T-helper 2 cell (primary cell): ENCODE measurements at regions not wholly inside any gene's neighbourhood (a gene's known extent, or its start where the extent isn't known, plus 50 kb on each side); places are given as distances from the start of the nearest gene placed in this dataset.

Experiments used
- DNase-seq, 5 experiments: peaks; one replicate each; pipeline versions ENCODE4 v3.0.0 to v3.0.0-alpha.2; 2012 to 2022

- DNase-seq: no peak
These were observed 99.6 kb upstream of the ROBO2 start for GRCh38 chr3:76940181-76940770.

- no peak for DNase-seq
These were observed 98.5 kb upstream of the ROBO2 start for GRCh38 chr3:76941376-76941775.

GRCh38 chr3:76942101-76942500, 97.8 kb upstream of the ROBO2 start:
- no peak for DNase-seq

- DNase-seq: no peak
These were observed 96.8 kb upstream of the ROBO2 start for GRCh38 chr3:76943058-76943457.

GRCh38 chr3:76943671-76944070, 96.2 kb upstream of the ROBO2 start:
- DNase-seq: no peak

GRCh38 chr3:76949033-76949432, 90.9 kb upstream of the ROBO2 start:
- no peak for DNase-seq

- DNase-seq: no peak
These were observed 90.4 kb upstream of the ROBO2 start for GRCh38 chr3:76949462-76949861.

- DNase-seq: no peak
These were observed 89.3 kb upstream of the ROBO2 start for GRCh38 chr3:76950590-76950989.

- DNase-seq: no peak
These were observed 85.5 kb upstream of the ROBO2 start for GRCh38 chr3:76954412-76954811.

- no peak for DNase-seq
These were observed 81.6 kb upstream of the ROBO2 start for GRCh38 chr3:76958274-76958673.

GRCh38 chr3:76958861-76959260, 81.0 kb upstream of the ROBO2 start:
- DNase-seq: no peak

GRCh38 chr3:76961284-76961683, 78.6 kb upstream of the ROBO2 start:
- no peak for DNase-seq

- no peak for DNase-seq
These were observed 74.7 kb upstream of the ROBO2 start for GRCh38 chr3:76965122-76965725.

GRCh38 chr3:76969471-76969870, 70.4 kb upstream of the ROBO2 start:
- no peak for DNase-seq

- DNase-seq: no peak
These were observed 69.8 kb upstream of the ROBO2 start for GRCh38 chr3:76969996-76970615.

GRCh38 chr3:76972624-76973296, 67.1 kb upstream of the ROBO2 start:
- no peak for DNase-seq

GRCh38 chr3:76976996-76977395, 62.9 kb upstream of the ROBO2 start:
- DNase-seq: no peak

GRCh38 chr3:76985645-76986044, 54.3 kb upstream of the ROBO2 start:
- no peak for DNase-seq

GRCh38 chr3:76986876-76987474, 52.9 kb upstream of the ROBO2 start:
- DNase-seq: no peak
